ENCODE measurements at regions not wholly inside any gene's neighbourhood (a gene's known extent, or its start where the extent isn't known, plus 50 kb on each side); places are given as distances from the start of the nearest gene placed in this dataset.
"Not testable (repeated sequence)": the region's sequence is repeated elsewhere in the genome, so short reads cannot be mapped to it uniquely, and the experiment has no call there.

DNA sequence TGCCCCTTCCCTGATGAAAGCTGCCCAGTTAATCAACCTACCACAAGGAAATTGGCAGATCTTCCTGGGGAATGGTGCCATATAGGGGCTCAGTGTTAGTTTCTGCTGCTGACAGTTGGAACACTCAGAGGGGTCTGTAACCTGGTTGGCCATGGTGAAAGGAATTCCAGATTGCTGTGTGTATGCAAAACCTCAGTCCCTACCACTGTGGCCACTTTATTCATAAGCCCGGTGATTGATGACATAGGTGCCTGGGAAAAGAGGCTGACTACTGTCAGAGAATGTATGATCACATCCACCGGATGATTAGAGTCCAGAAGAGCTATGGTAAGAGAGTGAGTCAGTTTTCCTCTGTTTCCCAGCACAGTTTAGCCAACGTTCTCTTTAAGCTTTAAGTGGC lies 363.9 kb upstream of the NPAP1 start:
- ATAC-seq; H3K27me3 ChIP-seq; H3K4me1 ChIP-seq; H3K4me3 ChIP-seq; intact Hi-C loops (cut with DNase I); H3K27ac ChIP-seq; H3K9me3 ChIP-seq; H3K36me3 ChIP-seq (replicated peaks in 1 of 2; ENCODE audit: insufficient read depth in 1 of 2, low read depth in 2 of 2); DNase-seq: not testable (repeated sequence)
- 50 to 65% methylated on average over 1 to 3 of the region's 3 CpGs for WGBS, 2 donors

- DNase-seq; intact Hi-C loops (cut with DNase I); H3K4me1 ChIP-seq; H3K27me3 ChIP-seq; H3K9me3 ChIP-seq; H3K4me3 ChIP-seq; ATAC-seq; H3K36me3 ChIP-seq (replicated peaks in 1 of 2; ENCODE audit: insufficient read depth in 1 of 2, low read depth in 2 of 2); H3K27ac ChIP-seq: not testable (repeated sequence)
- 66 to 74% methylated on average over 3 of the region's 3 CpGs for WGBS, 2 donors
Measured at GRCh38 chr15:24316326-24316725, 359.2 kb upstream of the NPAP1 start.

- DNase-seq = no peak
- Histone ChIP-seq H3K36me3 (replicated peaks in 1 of 2; ENCODE audit: insufficient read depth in 1 of 2, low read depth in 2 of 2) (no peaks in the 10 kb centered on the region), H3K9me3 (no peaks in the 10 kb centered on the region), H3K27me3 (no peaks in the 10 kb centered on the region), H3K4me3 (no peak overlapping the region), H3K27ac (no peak overlapping the region), H3K4me1 (no peaks in the 10 kb centered on the region)
- no peak for ATAC-seq
- intact Hi-C loops (cut with DNase I) = no loop called here
- TF ChIP-seq, protein P1, sequence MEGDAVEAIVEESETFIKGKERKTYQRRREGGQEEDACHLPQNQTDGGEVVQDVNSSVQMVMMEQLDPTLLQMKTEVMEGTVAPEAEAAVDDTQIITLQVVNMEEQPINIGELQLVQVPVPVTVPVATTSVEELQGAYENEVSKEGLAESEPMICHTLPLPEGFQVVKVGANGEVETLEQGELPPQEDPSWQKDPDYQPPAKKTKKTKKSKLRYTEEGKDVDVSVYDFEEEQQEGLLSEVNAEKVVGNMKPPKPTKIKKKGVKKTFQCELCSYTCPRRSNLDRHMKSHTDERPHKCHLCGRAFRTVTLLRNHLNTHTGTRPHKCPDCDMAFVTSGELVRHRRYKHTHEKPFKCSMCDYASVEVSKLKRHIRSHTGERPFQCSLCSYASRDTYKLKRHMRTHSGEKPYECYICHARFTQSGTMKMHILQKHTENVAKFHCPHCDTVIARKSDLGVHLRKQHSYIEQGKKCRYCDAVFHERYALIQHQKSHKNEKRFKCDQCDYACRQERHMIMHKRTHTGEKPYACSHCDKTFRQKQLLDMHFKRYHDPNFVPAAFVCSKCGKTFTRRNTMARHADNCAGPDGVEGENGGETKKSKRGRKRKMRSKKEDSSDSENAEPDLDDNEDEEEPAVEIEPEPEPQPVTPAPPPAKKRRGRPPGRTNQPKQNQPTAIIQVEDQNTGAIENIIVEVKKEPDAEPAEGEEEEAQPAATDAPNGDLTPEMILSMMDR (IDR thresholded peaks at IDR 0.05) = no peak
- no peak for TF ChIP-seq POLR2A (IDR thresholded peaks at IDR 0.05)
Measured at GRCh38 chr15:24318981-24319380, 356.6 kb upstream of the NPAP1 start.

GRCh38 chr15:24324096-24324495 lies 351.5 kb upstream of the NPAP1 start:
- DNase-seq; H3K27ac ChIP-seq; H3K9me3 ChIP-seq; intact Hi-C loops (cut with DNase I); H3K36me3 ChIP-seq (replicated peaks in 1 of 2; ENCODE audit: insufficient read depth in 1 of 2, low read depth in 2 of 2); ATAC-seq; H3K4me1 ChIP-seq; H3K4me3 ChIP-seq; H3K27me3 ChIP-seq: not testable (repeated sequence)
- whole genome bisulfite sequencing, 2 donors = 47 to 48% methylated on average over 4 of the region's 5 CpGs

DNA sequence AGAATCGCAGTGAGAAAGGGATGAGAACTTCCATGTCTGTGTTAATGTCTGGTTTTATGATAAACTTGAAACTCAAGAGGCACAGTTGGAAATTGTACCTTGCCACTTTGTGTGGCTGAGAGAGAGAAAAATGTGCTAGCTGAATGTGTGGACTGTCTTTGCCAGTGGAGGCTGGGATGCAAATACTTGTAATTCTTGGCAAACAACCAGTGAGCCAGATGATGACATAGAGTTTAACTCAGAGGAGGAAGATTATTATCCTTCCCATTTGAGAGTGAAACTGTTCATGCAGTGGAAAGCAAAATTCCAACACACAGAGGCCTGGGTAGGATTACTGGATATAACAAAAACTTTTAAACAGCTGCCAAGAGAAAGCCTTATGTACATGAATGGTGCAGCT lies 349.1 kb upstream of the NPAP1 start:
- H3K27ac ChIP-seq; H3K4me1 ChIP-seq; H3K27me3 ChIP-seq; H3K9me3 ChIP-seq; intact Hi-C loops (cut with DNase I); H3K4me3 ChIP-seq; ATAC-seq; H3K36me3 ChIP-seq (replicated peaks in 1 of 2; ENCODE audit: insufficient read depth in 1 of 2, low read depth in 2 of 2): not testable (repeated sequence)
- 56 to 82% methylated on average over 1 of the region's 1 CpG for WGBS, 2 donors
- peak in 1 of 4 donors; percentile 8 for DNase-seq

DNA sequence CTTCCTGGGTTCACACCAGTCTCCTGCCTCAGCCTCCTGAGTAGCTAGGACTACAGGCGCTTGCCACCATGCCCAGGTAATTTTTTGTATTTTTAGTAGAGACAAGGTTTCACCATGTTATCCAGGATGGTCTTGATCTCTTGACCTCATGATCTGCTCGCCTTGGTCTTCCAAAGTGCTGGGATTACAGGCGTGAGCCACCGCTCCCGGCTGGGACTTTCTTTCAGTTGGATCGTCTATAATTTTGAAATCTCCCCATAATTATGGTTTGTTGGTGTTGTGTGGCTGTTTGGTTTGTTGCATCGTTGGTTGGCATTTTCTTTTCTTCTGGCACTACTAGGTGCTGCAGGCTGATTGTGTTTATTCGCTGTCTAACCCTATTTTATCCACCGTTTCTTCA lies 343.6 kb upstream of the NPAP1 start:
- intact Hi-C loops (cut with DNase I); ATAC-seq; H3K36me3 ChIP-seq (replicated peaks in 1 of 2; ENCODE audit: insufficient read depth in 1 of 2, low read depth in 2 of 2); H3K27ac ChIP-seq; H3K27me3 ChIP-seq; H3K9me3 ChIP-seq; DNase-seq; H3K4me1 ChIP-seq; H3K4me3 ChIP-seq: not testable (repeated sequence)
- 79 to 88% methylated on average over 9 of the region's 9 CpGs for WGBS, 2 donors

DNA sequence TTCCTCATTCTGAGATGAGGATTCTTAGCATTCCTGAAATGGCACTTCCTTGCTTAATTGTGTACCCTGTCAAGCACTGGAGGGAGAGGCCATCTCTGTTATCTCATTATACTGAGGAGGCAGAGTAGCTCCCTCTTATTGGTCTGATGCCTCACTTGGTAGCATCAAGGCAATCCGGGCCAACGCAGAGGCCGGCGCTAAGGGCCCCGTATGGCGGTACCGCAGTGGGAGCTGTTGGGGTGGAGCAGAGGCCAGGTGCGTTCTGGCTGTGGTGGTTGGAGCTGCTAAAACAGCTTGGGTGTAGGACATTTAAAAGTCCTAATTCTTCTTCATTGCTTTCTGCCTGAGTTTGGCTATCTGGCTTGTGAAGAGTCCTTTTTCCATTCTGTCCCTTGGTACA lies 333.7 kb upstream of the NPAP1 start:
- ATAC-seq; H3K4me1 ChIP-seq; H3K4me3 ChIP-seq; H3K36me3 ChIP-seq (replicated peaks in 1 of 2; ENCODE audit: insufficient read depth in 1 of 2, low read depth in 2 of 2); H3K27ac ChIP-seq; H3K27me3 ChIP-seq; intact Hi-C loops (cut with DNase I); H3K9me3 ChIP-seq; DNase-seq: not testable (repeated sequence)
- WGBS, 2 donors = 86 to 90% methylated on average over 6 to 8 of the region's 8 CpGs

GRCh38 chr15:24352777-24353176 lies 322.8 kb upstream of the NPAP1 start:
- H3K9me3 ChIP-seq; H3K36me3 ChIP-seq (replicated peaks in 1 of 2; ENCODE audit: insufficient read depth in 1 of 2, low read depth in 2 of 2); ATAC-seq; H3K27me3 ChIP-seq; H3K4me1 ChIP-seq; DNase-seq; H3K27ac ChIP-seq; H3K4me3 ChIP-seq; intact Hi-C loops (cut with DNase I): not testable (repeated sequence)
- 48 to 68% methylated on average over 6 of the region's 6 CpGs for WGBS, 2 donors

DNA sequence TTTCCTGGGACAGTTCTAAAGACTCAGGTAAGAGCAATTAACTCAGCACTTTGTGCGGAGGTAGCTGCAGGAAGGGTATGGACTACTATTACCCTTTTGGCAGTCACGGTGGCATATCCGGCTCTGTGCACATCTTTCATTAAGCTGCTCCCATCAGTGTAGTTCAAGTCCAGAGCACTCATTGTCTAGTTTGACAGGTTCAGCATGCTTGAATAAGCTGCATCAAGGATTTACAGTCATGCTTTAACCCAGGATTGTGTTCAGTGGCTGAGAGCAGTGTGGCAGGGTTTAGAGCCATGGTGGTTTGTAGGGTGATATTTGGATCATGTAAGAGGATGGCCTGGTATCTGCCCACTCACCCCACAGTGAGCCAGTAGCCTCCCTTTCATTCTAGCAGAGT lies 294.5 kb upstream of the NPAP1 start:
- H3K27ac ChIP-seq; H3K36me3 ChIP-seq (replicated peaks in 1 of 2; ENCODE audit: insufficient read depth in 1 of 2, low read depth in 2 of 2); intact Hi-C loops (cut with DNase I); DNase-seq; H3K27me3 ChIP-seq; ATAC-seq; H3K4me3 ChIP-seq; H3K4me1 ChIP-seq; H3K9me3 ChIP-seq: not testable (repeated sequence)
- 71 to 94% methylated on average over 3 of the region's 3 CpGs for WGBS, 2 donors

- DNase-seq = not testable (repeated sequence)
- WGBS, 2 donors = 33 to 35% methylated on average over 2 of the region's 2 CpGs
Measured at GRCh38 chr15:24385258-24385657, 290.3 kb upstream of the NPAP1 start.

More at GRCh38 chr15:24385258-24385657, 290.3 kb upstream of the NPAP1 start:
- H3K4me1 ChIP-seq; H3K9me3 ChIP-seq; H3K27me3 ChIP-seq; H3K4me3 ChIP-seq; ATAC-seq; intact Hi-C loops (cut with DNase I); H3K27ac ChIP-seq; H3K36me3 ChIP-seq (replicated peaks in 1 of 2; ENCODE audit: insufficient read depth in 1 of 2, low read depth in 2 of 2): not testable (repeated sequence)

All from body of pancreas (tissue), 4 donors.